DND-41 (cell line): ENCODE measurements at regions not wholly inside any gene's neighbourhood (a gene's known extent, or its start where the extent isn't known, plus 50 kb on each side); places are given as distances from the start of the nearest gene placed in this dataset.

Source experiments
- EZH2 ChIP-seq: IDR thresholded peaks from 3 replicates; pipeline ENCODE4 v1.6.1; 2012; ENCODE audit warnings: borderline replicate concordance, low read depth, mild to moderate bottlenecking, moderate library complexity, low read length, inconsistent platforms; ENCODE audit not compliant: severe bottlenecking
- TF ChIP-seq, protein P1 (sequence below): IDR thresholded peaks from 2 replicates; pipeline ENCODE4 v1.5.1; 2012; ENCODE audit warnings: borderline replicate concordance, low read length, moderate library complexity, mild to moderate bottlenecking; ENCODE audit not compliant: poor library complexity, severe bottlenecking; ENCODE audit errors: extremely low read depth

DNA sequence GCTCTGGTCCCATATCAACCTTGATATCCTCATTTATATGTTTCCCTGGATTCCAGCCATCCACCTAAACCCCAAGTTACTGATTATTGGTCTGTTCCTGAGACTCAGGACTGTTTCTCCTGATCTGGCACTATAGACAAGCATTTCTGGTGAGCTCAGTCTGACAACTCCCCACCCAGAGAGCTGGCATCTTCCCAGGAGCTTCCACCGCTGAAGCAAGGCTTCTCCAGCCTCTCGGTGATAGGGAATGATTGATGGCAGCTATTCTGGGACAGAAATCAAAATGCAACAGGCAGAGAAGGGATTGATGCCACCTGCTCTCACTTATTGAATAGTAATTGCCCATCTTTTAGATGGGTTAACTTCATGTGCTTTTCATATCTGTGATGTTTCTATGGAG, 169.7 kb upstream of the GGTLC1 start:
- TF ChIP-seq, protein P1, sequence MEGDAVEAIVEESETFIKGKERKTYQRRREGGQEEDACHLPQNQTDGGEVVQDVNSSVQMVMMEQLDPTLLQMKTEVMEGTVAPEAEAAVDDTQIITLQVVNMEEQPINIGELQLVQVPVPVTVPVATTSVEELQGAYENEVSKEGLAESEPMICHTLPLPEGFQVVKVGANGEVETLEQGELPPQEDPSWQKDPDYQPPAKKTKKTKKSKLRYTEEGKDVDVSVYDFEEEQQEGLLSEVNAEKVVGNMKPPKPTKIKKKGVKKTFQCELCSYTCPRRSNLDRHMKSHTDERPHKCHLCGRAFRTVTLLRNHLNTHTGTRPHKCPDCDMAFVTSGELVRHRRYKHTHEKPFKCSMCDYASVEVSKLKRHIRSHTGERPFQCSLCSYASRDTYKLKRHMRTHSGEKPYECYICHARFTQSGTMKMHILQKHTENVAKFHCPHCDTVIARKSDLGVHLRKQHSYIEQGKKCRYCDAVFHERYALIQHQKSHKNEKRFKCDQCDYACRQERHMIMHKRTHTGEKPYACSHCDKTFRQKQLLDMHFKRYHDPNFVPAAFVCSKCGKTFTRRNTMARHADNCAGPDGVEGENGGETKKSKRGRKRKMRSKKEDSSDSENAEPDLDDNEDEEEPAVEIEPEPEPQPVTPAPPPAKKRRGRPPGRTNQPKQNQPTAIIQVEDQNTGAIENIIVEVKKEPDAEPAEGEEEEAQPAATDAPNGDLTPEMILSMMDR: no peak
- TF ChIP-seq EZH2: no peak
